OCI-LY1 (cell line): ENCODE measurements at regions not wholly inside any gene's neighbourhood (a gene's known extent, or its start where the extent isn't known, plus 50 kb on each side); places are given as distances from the start of the nearest gene placed in this dataset.

Source experiments
- H2AFZ ChIP-seq: fragments of 200-600 bp; sonication (generic), shearing (Covaris generic); 2 replicates; pipeline ENCODE4 v1.6.0; 2014; ENCODE audit warnings: antibody characterized with exemption, mild to moderate bottlenecking, low read length
- H3F3A ChIP-seq: fragments of 200-600 bp; sonication (generic), shearing (Covaris generic); 2 replicates; pipeline ENCODE4 v1.6.0; 2014; ENCODE audit warnings: mild to moderate bottlenecking, antibody characterized with exemption, low read length, moderate library complexity; ENCODE audit not compliant: insufficient read depth
- H3K27ac ChIP-seq: fragments of 200-600 bp; sonication (generic); 2 replicates; pipeline ENCODE4 v1.5.1; 2014; ENCODE audit warnings: low read length, mixed run types, mild to moderate bottlenecking, low read depth; ENCODE audit not compliant: poor library complexity, severe bottlenecking
- H3K27me3 ChIP-seq: fragments of 200-600 bp; sonication (generic); 2 replicates; pipeline ENCODE4 v1.6.0; 2014; ENCODE audit warnings: antibody characterized with exemption, mild to moderate bottlenecking, low read length, moderate library complexity; ENCODE audit not compliant: insufficient read depth
- H3K36me3 ChIP-seq: fragments of 200-600 bp; sonication (generic); 2 replicates; pipeline ENCODE4 v1.6.1; 2014; ENCODE audit warnings: mild to moderate bottlenecking, antibody characterized with exemption, low read length, moderate library complexity, mixed read lengths; ENCODE audit not compliant: insufficient read depth
- H3K4me1 ChIP-seq: fragments of 200-600 bp; sonication (generic); 2 replicates; pipeline ENCODE4 v1.5.1; 2014; ENCODE audit warnings: mild to moderate bottlenecking, low read length, moderate library complexity; ENCODE audit not compliant: insufficient read depth, severe bottlenecking
- H3K4me2 ChIP-seq: fragments of 200-600 bp; sonication (generic), shearing (Covaris generic); 2 replicates; pipeline ENCODE4 v1.6.1; 2014; ENCODE audit warnings: low read length
- H3K4me3 ChIP-seq: fragments of 200-600 bp; sonication (generic); 2 replicates; pipeline ENCODE4 v1.5.1; 2014; ENCODE audit warnings: low read length, low read depth, mild to moderate bottlenecking, mixed read lengths; ENCODE audit not compliant: poor library complexity, severe bottlenecking
- H3K79me2 ChIP-seq: fragments of 200-600 bp; shearing (Covaris generic); 2 replicates; pipeline ENCODE4 v1.6.1; 2016; ENCODE audit warnings: mixed run types, low read length, mixed read lengths; ENCODE audit not compliant: insufficient read depth
- H3K9ac ChIP-seq: fragments of 200-600 bp; sonication (generic), shearing (Covaris generic); 2 replicates; pipeline ENCODE4 v1.6.1; 2014; ENCODE audit warnings: mild to moderate bottlenecking, low read length, mixed read lengths
- H3K9me2 ChIP-seq: fragments of 200-600 bp; sonication (generic), shearing (Covaris generic); 2 replicates; pipeline ENCODE4 v1.6.1; 2014; ENCODE audit warnings: low read depth, mild to moderate bottlenecking, low read length, mixed read lengths
- H3K9me3 ChIP-seq: fragments of 200-600 bp; shearing (Covaris generic); 2 replicates; pipeline ENCODE4 v1.6.1; 2014; ENCODE audit warnings: low read length, mixed read lengths
- H4K20me1 ChIP-seq: fragments of 200-600 bp; sonication (generic), shearing (Covaris generic); 2 replicates; pipeline ENCODE4 v1.6.0; 2016; ENCODE audit warnings: mild to moderate bottlenecking, low read length; ENCODE audit not compliant: insufficient read depth
- EZH2 ChIP-seq: fragments of 200-600 bp; sonication (generic), shearing (Covaris generic); IDR thresholded peaks from 2 replicates; pipeline ENCODE4 v1.8.0; 2017; ENCODE audit warnings: borderline replicate concordance, mixed run types, mild to moderate bottlenecking, antibody characterized with exemption, low read length, moderate library complexity, mixed read lengths
- TF ChIP-seq, protein P1 (sequence below): fragments of 200-600 bp; sonication (generic), shearing (Covaris generic); IDR thresholded peaks from 2 replicates; pipeline ENCODE4 v1.5.1; 2017; ENCODE audit warnings: mild to moderate bottlenecking, antibody characterized with exemption, low read length, moderate library complexity, mixed read lengths

DNA sequence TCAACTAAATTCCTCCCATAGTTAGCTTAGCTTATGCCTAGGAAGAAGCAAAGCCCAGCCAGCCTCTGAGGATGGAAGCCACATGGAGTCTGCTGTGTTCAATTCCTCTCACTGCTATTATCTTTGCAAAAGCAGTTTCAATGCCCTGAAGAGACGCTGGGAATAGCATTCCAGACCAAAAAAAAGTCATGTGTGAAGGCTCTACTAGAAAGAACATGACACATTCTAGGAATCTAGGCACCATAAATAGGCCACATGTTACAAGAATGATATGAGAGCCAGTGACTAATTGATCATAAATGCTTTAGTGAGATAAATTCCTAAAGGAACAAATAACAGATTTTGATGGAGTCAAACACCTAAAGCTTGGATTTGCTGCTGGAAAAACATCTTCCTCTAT is 800.8 kb downstream of the TUSC7 start:
- H3K9ac ChIP-seq = no peak overlapping the region
- no peak overlapping the region for H3K4me3 ChIP-seq
- H3K4me1 ChIP-seq = no peaks in the 10 kb centered on the region
- H3F3A ChIP-seq = no peaks in the 10 kb centered on the region
- H3K36me3 ChIP-seq = no peaks in the 10 kb centered on the region
- no peaks in the 10 kb centered on the region for H3K27me3 ChIP-seq
- H3K9me2 ChIP-seq = no peaks in the 10 kb centered on the region
- H3K4me2 ChIP-seq = no peak overlapping the region
- TF ChIP-seq, protein P1, sequence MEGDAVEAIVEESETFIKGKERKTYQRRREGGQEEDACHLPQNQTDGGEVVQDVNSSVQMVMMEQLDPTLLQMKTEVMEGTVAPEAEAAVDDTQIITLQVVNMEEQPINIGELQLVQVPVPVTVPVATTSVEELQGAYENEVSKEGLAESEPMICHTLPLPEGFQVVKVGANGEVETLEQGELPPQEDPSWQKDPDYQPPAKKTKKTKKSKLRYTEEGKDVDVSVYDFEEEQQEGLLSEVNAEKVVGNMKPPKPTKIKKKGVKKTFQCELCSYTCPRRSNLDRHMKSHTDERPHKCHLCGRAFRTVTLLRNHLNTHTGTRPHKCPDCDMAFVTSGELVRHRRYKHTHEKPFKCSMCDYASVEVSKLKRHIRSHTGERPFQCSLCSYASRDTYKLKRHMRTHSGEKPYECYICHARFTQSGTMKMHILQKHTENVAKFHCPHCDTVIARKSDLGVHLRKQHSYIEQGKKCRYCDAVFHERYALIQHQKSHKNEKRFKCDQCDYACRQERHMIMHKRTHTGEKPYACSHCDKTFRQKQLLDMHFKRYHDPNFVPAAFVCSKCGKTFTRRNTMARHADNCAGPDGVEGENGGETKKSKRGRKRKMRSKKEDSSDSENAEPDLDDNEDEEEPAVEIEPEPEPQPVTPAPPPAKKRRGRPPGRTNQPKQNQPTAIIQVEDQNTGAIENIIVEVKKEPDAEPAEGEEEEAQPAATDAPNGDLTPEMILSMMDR = no peak
- TF ChIP-seq EZH2 = no peak
- H3K79me2 ChIP-seq = no peaks in the 10 kb centered on the region
- no peak overlapping the region for H2AFZ ChIP-seq
- H3K27ac ChIP-seq = no peak overlapping the region
- no peaks in the 10 kb centered on the region for H3K9me3 ChIP-seq
- H4K20me1 ChIP-seq = no peaks in the 10 kb centered on the region

DNA sequence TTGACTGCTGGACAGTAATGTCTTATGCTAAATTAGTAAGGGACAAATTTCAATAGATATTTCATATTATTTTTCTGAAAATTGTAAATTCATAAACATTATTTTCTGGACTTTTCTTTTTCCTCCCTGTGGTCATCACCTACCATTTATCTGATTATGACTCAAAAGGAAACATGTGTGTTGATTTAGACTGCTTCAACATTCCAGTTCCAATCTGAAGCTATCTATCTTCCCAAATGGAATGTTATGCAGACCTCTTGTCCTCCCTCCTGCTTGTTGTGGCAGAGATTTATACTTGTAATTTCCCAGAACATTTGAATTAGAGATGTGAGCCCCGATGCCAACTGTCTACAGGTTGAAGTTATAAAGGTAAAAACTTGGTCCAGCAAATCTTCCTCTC is 803.4 kb downstream of the TUSC7 start:
- H3K4me3 ChIP-seq = no peak overlapping the region
- no peak overlapping the region for H3K9ac ChIP-seq
- no peaks in the 10 kb centered on the region for H3K4me1 ChIP-seq
- H3K4me2 ChIP-seq = no peak overlapping the region
- no peaks in the 10 kb centered on the region for H3K9me3 ChIP-seq
- H4K20me1 ChIP-seq = no peaks in the 10 kb centered on the region
- H2AFZ ChIP-seq = no peak overlapping the region
- H3K27me3 ChIP-seq = no peaks in the 10 kb centered on the region
- H3K9me2 ChIP-seq = no peaks in the 10 kb centered on the region
- no peaks in the 10 kb centered on the region for H3F3A ChIP-seq
- TF ChIP-seq, protein P1 = no peak
- no peak for TF ChIP-seq EZH2
- H3K36me3 ChIP-seq = no peaks in the 10 kb centered on the region
- H3K79me2 ChIP-seq = no peaks in the 10 kb centered on the region
- H3K27ac ChIP-seq = no peak overlapping the region

DNA sequence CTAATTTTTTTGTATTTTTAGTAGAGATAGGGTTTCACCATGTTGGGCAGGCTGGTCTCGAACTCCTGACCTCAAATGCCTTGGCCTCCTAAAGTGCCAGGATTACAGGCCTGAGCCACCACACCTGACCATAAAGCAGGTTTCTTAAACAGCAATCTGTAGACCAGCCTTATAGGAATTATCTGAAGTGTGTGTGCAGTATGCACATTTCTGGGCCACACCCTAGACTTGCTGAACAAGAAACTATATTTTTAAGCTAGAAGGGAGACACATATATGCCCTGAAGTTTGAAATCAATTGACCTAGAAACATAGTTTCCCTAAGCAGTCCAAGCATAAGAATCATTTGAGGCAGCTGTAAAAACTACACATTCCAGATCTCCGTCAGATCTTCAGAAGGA is 805.7 kb downstream of the TUSC7 start:
- no peaks in the 10 kb centered on the region for H3K36me3 ChIP-seq
- TF ChIP-seq EZH2 = no peak
- TF ChIP-seq, protein P1 = no peak
- no peaks in the 10 kb centered on the region for H3F3A ChIP-seq
- H2AFZ ChIP-seq = no peak overlapping the region
- no peak overlapping the region for H3K9ac ChIP-seq
- no peak overlapping the region for H3K4me2 ChIP-seq
- H3K9me3 ChIP-seq = no peaks in the 10 kb centered on the region
- H4K20me1 ChIP-seq = no peaks in the 10 kb centered on the region
- no peak overlapping the region for H3K4me3 ChIP-seq
- H3K27me3 ChIP-seq = no peaks in the 10 kb centered on the region
- no peaks in the 10 kb centered on the region for H3K4me1 ChIP-seq
- H3K9me2 ChIP-seq = no peaks in the 10 kb centered on the region
- no peak overlapping the region for H3K27ac ChIP-seq
- no peaks in the 10 kb centered on the region for H3K79me2 ChIP-seq
